Smooth muscle cell of the brain vasculature (primary cell): ENCODE measurements at regions not wholly inside any gene's neighbourhood (a gene's known extent, or its start where the extent isn't known, plus 50 kb on each side); places are given as distances from the start of the nearest gene placed in this dataset.
A peak's percentile ranks its signal among the peaks of the same experiment; 100 is the strongest.
"Not testable (repeated sequence)": the region's sequence is repeated elsewhere in the genome, so short reads cannot be mapped to it uniquely, and the experiment has no call there.

Experiments used
- DNase-seq: peaks from one replicate; pipeline ENCODE4 v3.0.0-alpha.2; 2012; ENCODE audit warnings: low read depth, low spot score

GRCh38 chr15:96807361-96807760 is 476.9 kb downstream of the NR2F2 start:
- no peak for DNase-seq

DNA sequence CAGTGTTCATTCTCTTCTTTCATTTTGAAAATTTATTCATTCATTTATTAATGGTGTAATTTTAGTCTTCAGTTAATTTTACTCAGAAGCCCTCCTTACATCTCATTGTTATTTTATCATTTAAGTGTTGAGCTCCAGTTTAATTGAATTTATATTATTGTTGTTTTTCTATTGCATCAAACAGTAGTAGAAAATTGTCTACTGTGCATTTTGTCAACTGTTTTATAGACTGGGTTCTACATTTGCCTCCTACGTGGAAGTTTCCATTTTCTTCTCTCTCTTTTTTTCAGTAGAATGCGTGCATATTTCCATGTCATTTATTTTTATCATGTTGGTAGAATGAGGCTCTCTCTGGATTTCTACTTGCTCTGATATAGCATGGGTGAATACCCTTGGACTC is 487.4 kb downstream of the NR2F2 start:
- no peak for DNase-seq

DNA sequence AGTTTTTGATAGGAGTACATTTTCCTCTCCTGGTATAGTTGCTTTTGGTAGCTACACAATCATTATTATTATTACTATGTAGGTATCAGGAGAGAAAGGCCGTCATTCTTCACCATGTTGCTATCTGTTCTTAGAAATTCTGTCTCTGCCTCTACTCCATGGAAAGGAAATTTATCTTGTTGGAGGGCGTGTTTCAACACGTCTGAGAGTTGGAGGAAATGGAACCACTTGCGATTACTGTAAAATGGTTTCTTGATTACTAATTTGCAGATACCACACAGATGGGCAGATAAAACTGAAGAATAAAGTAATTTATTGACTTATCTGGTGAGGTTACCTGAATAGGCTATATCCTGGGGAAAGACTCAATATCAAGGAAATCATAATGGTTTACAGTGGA is 488.4 kb downstream of the NR2F2 start:
- DNase-seq = no peak

DNA sequence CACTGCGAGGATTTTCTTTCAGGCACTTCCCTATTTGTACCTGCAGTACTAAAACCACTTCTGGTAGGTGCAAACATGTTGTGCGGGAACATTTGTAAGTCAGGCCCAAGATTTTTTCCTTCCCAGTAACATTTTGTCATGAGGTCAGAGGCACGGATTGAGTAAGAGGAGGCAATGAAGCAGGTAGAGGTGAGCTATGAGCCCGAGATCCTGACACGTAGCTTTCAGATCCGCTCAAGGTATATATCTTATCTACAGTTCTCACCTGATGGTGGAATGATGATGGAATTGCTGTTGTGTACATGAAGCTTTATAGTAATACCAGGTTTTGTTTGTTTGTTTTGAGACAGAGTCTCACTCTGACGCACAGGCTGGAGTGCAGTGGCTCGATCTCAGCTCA is 497.5 kb downstream of the NR2F2 start:
- DNase-seq = no peak

DNA sequence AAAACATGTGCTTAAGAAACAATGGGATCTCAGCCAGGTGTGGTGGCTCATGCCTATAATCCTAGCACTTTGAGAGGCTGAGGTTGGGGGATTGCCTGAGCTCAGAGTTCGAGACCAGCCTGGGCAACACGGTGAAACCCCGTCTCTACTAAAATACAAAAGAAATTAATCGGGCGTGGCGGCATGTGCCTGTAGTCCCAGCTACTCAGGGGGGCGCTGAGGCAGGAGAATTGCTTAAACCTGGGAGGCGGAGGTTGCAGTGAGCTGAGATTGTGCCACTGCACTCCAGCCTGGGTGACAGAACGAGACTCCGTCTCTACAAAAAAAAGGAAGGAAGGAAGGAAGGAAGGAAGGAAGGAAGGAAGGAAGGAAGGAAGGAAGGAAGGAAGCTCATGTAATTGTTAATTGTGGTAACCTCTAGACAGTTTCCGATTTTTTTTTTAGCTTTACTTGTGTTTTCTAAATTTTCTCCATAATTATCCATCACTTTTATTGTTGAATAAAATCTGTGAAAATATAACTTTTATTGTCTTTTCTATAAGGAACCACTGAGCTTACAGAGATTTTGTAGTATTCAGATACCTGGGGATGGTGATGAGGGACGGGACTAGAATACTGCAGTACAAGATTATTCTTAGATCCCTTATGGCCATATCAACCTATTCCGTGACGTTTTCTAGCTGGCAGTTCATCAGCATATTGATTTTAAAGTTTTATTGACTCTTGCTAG is 506.9 kb downstream of the NR2F2 start:
- no peak for DNase-seq

DNA sequence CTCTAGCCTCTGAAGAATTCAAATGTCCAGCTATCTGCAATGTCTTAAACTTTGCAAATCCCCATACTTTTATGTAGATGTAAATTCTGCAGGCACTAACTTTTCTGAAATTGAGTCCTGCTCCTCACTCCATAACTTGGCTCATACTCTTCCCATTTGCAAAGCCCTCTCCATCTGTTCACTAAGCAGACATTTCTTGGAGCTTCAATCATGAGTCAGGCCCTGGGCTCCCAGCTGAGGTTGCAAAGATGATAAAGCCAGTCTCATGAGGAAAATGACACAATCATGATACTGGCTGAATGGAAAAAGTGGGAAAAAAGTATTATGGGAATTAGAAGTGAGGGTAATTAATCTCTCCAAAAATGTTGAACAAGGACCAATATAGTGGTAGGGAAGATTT is 507.6 kb downstream of the NR2F2 start:
- no peak for DNase-seq

GRCh38 chr15:96849271-96849900 is 518.9 kb downstream of the NR2F2 start:
- DNase-seq = no peak

DNA sequence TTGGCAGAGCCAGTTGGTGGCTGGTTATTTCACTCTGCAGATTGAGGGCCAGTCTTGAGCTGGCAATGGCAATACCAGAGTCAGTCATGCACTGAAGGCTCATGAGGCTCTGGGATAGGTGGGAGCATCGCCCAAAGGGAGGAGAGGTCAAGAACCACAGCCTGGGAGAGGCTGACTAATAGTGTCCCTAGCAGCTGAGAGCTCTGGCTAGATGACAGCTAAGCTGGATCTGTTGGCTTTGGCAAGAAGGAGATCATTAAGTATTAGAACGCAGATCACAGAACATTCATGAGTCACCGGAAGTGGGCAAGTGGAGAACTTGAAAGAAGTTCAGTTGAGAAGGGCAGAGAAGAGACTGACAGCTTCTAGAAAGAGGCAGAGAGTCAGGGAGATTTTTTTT is 521.1 kb downstream of the NR2F2 start:
- peak; percentile 17 for DNase-seq

DNA sequence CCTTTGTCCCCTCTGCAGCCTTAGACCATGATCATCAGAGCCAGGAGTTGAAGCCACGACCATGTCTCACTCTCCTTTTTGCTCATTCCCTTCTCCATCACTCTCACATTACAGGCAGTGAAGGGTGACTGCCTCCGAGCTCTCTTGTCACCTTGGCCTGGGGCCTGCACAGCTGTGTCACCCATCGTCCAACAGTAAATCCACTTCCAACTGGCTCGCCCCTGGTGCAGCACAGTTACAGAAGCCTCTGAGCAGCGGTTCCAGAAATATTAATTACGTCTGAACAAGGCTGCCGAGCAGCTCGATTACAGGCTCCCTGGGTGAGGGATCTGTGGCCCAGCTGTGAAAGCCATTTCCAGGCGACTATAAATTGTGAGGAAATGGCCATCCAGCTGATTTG is 528.2 kb downstream of the NR2F2 start:
- no peak for DNase-seq

- DNase-seq = no peak
Measured at GRCh38 chr15:96860741-96861140, 530.2 kb downstream of the NR2F2 start.

DNA sequence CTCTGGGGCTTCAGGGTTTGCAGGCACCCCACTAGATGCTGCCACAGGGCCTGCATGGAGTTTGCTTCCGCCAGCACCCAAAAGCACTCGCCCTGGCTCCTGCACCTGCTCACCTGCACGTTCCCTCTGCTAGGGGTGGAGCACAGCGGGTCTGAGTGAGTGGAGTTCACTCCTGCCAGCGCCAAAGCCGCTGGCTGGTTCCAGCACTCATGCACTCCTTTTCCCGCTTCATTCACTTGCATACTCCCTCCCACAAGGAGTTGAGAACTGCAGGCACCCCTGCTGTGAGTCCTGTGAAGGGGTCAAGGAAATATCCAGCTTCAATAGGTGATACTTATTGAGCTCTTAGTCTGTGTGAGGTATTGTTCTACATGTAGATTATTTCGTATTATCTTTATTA is 537.5 kb downstream of the NR2F2 start:
- no peak for DNase-seq

- DNase-seq = no peak
Measured at GRCh38 chr15:96869122-96869521, 538.6 kb downstream of the NR2F2 start.

DNA sequence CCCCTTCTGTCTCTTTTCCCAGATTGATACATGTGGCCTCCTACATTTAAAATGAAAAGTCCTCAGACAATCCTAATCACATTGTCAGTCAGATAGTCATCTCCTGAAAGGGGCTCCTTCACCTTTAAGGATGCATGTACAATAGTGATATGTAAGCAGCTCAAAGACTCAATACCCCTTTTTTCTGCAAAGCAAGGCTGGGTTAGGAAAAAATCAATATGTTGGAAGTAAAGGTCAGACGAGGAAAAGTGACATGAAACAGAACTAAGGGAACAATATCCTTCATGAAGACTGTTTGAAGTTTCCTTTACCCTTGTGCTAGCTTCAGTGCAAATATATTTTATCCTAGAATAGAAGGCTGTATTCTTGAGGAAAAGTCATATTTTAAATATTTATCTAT is 539.3 kb downstream of the NR2F2 start:
- DNase-seq = no peak

GRCh38 chr15:96870580-96870979 is 540.1 kb downstream of the NR2F2 start:
- DNase-seq = no peak

- not testable (repeated sequence) for DNase-seq
Measured at GRCh38 chr15:96877442-96877841, 546.9 kb downstream of the NR2F2 start.

GRCh38 chr15:96878129-96878528 is 547.6 kb downstream of the NR2F2 start:
- no peak for DNase-seq

- DNase-seq = no peak
Measured at GRCh38 chr15:96882121-96882772, 551.7 kb downstream of the NR2F2 start.

- DNase-seq = no peak
Measured at GRCh38 chr15:96887730-96888129, 557.2 kb downstream of the NR2F2 start.

- no peak for DNase-seq
Measured at GRCh38 chr15:96888764-96889163, 558.3 kb downstream of the NR2F2 start.

DNA sequence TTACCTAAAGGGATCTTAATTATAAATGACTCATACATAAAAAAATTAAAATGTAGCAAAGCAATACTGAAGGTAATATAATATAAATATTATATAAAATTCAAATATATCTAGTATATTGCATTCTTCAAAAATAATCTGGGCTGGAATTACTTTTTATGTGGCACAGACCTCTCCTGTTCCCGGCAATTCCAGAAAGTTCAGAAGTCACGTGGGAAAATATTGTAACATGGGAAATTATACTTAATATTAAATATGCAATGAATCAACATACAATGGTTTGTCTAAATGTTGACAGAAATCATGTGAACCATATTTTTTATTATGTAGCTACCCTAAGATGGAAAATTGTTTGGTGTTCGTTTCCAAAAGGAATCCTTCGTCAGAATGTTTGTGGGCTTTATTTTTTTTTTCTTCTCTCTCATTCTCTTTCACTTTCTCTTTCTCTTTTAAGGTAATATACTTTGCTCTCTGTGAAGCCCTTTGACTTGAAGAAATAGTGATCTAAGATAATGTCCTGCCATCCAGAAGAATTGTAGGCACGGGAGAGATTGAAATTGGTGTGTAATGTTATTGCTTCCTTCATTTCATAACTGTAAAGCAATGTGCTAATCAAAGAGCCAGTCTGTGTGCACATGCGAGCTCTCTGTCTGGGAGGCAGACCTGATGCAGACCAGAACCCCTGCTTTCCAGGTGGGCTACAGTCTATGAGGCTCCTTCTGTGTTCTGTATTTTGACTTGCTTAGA is 559.4 kb downstream of the NR2F2 start:
- DNase-seq = no peak

DNA sequence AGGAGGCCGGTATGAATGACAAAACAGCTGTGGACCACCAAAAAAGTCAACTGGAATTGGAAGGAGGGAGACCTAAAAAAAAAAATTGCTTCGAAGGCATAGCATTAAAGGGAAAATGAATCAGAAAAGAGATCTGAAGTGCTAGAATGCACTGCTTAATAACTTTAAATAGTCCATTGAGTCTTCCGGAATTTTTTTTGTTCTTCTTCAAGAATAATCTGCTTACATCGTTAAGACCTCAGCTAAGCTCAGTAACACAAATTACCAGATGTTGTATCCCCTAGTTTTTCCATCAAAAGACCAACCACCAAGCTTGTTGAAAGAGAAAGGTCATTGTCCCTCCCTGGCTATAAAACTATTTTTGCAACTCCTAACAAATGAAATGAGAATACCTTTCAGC is 560.5 kb downstream of the NR2F2 start:
- DNase-seq = no peak

- DNase-seq = no peak
Measured at GRCh38 chr15:96893159-96893906, 562.8 kb downstream of the NR2F2 start.
